GM13977 (cell line): ENCODE measurements at regions not wholly inside any gene's neighbourhood (a gene's known extent, or its start where the extent isn't known, plus 50 kb on each side); places are given as distances from the start of the nearest gene placed in this dataset.
A peak's percentile ranks its signal among the peaks of the same experiment; 100 is the strongest.

Experiments used
- DNase-seq: peaks from one replicate; pipeline ENCODE4 v3.0.0; 2012; ENCODE audit warnings: low spot score
- CTCF ChIP-seq: IDR thresholded peaks from 2 replicates; pipeline ENCODE4 v1.5.1; 2012; ENCODE audit warnings: mild to moderate bottlenecking, control low read depth; ENCODE audit not compliant: insufficient read depth; ENCODE audit errors: extremely low read depth, missing control alignments
- in situ Hi-C: fragments of 300-500 bp; cut with MboI; formaldehyde crosslinking; loops from one replicate; pipeline ENCODE4 v1.12.0; 2022; ENCODE audit warnings: low sequenced_read_pairs, low pct_unique_long_range_greater_than_20kb, mixed read lengths, inconsistent platforms; ENCODE audit not compliant: unreplicated experiment

- TF ChIP-seq CTCF = no peak
- in situ Hi-C loops = loop anchor here (25.0 kb wide), 2 partner anchors 104 to 354 kb away; no protein-coding TSS in a partner anchor
- DNase-seq = no peak
Measured at GRCh38 chr1:234733427-234733826, 123.4 kb upstream of the IRF2BP2 start.

GRCh38 chr1:234732671-234733390 lies 122.9 kb upstream of the IRF2BP2 start:
- no peak for TF ChIP-seq CTCF
- DNase-seq = no peak
- in situ Hi-C loops = loop anchor here (25.0 kb wide), 2 partner anchors 104 to 354 kb away; no protein-coding TSS in a partner anchor

GRCh38 chr1:234732260-234732659 lies 122.3 kb upstream of the IRF2BP2 start:
- TF ChIP-seq CTCF = no peak
- in situ Hi-C loops = loop anchor here (25.0 kb wide), 2 partner anchors 105 to 355 kb away; no protein-coding TSS in a partner anchor
- no peak for DNase-seq

GRCh38 chr1:234731569-234732085 lies 121.6 kb upstream of the IRF2BP2 start:
- in situ Hi-C loops = loop anchor here (25.0 kb wide), 2 partner anchors 106 to 356 kb away; no protein-coding TSS in a partner anchor
- no peak for TF ChIP-seq CTCF
- peak; percentile 40 for DNase-seq

- peak; percentile 85 for DNase-seq
- in situ Hi-C loops = loop anchor here (25.0 kb wide), 2 partner anchors 106 to 356 kb away; no protein-coding TSS in a partner anchor
- TF ChIP-seq CTCF = peak; percentile 25
Measured at GRCh38 chr1:234730770-234731568, 121.0 kb upstream of the IRF2BP2 start.

GRCh38 chr1:234730475-234730769 lies 120.4 kb upstream of the IRF2BP2 start:
- no peak for TF ChIP-seq CTCF
- in situ Hi-C loops = loop anchor here (25.0 kb wide), 2 partner anchors 107 to 357 kb away; no protein-coding TSS in a partner anchor
- no peak for DNase-seq
